Caco-2 (cell line): ENCODE measurements at regions not wholly inside any gene's neighbourhood (a gene's known extent, or its start where the extent isn't known, plus 50 kb on each side); places are given as distances from the start of the nearest gene placed in this dataset.

Experiments used
- BruUV-seq: library from RNA; stranded (reverse); fragments of 400-500 nt; replicated peaks from 2 replicates; lab custom pipeline; 2021; lab: Mats Ljungman, UMichigan
- CTCF ChIA-PET: fragments of 300-600 bp; sonication (Branson Sonifier 250); formaldehyde crosslinking; loops from one replicate; lab custom pipeline; 2022; ENCODE audit warnings: antibody characterized with exemption; lab: Charles Lee
- POLR2A ChIA-PET: fragments of 300-600 bp; sonication (Branson Sonifier 250); formaldehyde crosslinking; loops from one replicate; lab custom pipeline; 2022; ENCODE audit warnings: antibody characterized with exemption; lab: Charles Lee
- DNase-seq, 2 experiments: peaks; one replicate each; pipeline versions ENCODE4 v3.0.0 to v3.0.0-alpha.2; 2020 to 2022
- H3K27me3 ChIP-seq: replicated peaks from 2 replicates; pipeline ENCODE4 v1.6.0; 2011; ENCODE audit warnings: low read length; ENCODE audit not compliant: control insufficient read depth, insufficient read depth
- H3K36me3 ChIP-seq: 2 replicates; pipeline ENCODE4 v1.5.1; 2011; ENCODE audit warnings: low read length; ENCODE audit not compliant: control insufficient read depth, insufficient read depth
- H3K4me1 ChIP-seq: fragments of 250-450 bp; sonication (Bioruptor Pico); 2 replicates; pipeline ENCODE4 v1.5.1; 2020; ENCODE audit warnings: mild to moderate bottlenecking
- H3K4me3 ChIP-seq: 2 replicates; pipeline ENCODE4 v1.5.1; 2011; ENCODE audit warnings: low read depth, mild to moderate bottlenecking, control low read depth, low read length
- H3K9me3 ChIP-seq: fragments of 250-450 bp; sonication (Bioruptor Pico); 2 replicates; pipeline ENCODE4 v1.5.1; 2020; ENCODE audit warnings: mild to moderate bottlenecking, moderate library complexity
- H3K27ac Mint-ChIP-seq: one replicate; pipeline ENCODE4 v1.8.0; 2022; ENCODE audit warnings: mixed read lengths; ENCODE audit not compliant: unreplicated experiment
- H3K27me3 Mint-ChIP-seq: one replicate; pipeline ENCODE4 v1.8.0; 2022; ENCODE audit warnings: mixed read lengths; ENCODE audit not compliant: insufficient read depth, unreplicated experiment
- H3K36me3 Mint-ChIP-seq: one replicate; pipeline ENCODE4 v1.8.0; 2022; ENCODE audit warnings: mild to moderate bottlenecking, mixed read lengths; ENCODE audit not compliant: insufficient read depth, unreplicated experiment
- H3K4me1 Mint-ChIP-seq: one replicate; pipeline ENCODE4 v1.8.0; 2022; ENCODE audit warnings: low read depth, mixed read lengths; ENCODE audit not compliant: unreplicated experiment
- H3K4me3 Mint-ChIP-seq: one replicate; pipeline ENCODE4 v1.8.0; 2022; ENCODE audit warnings: mild to moderate bottlenecking, moderate library complexity, mixed read lengths; ENCODE audit not compliant: unreplicated experiment
- H3K9me3 Mint-ChIP-seq: one replicate; pipeline ENCODE4 v1.8.0; 2022; ENCODE audit warnings: mixed read lengths; ENCODE audit not compliant: unreplicated experiment
- intact Hi-C: fragments of 100-400 bp; cut with micrococcal nuclease; formaldehyde crosslinking; loops from one replicate; pipeline ENCODE4 v1.10.0; 2022; ENCODE audit not compliant: unreplicated experiment
- TF ChIP-seq, protein P1 (sequence below), 2 experiments: fragments of 200-600 bp in 1 of 2; IDR thresholded peaks; 1 replicate in 1 of 2; 2 replicates in 1 of 2; pipeline versions ENCODE4 v1.5.1 to v1.8.0; 2011 to 2022; ENCODE audit warnings: antibody characterized with exemption in 1 of 2, control low read depth in 1 of 2, inconsistent platforms in 1 of 2, low read depth in 1 of 2, low read length in 1 of 2, mild to moderate bottlenecking in 1 of 2, moderate library complexity in 1 of 2; ENCODE audit not compliant: insufficient read depth in 1 of 2, severe bottlenecking in 1 of 2, unreplicated experiment in 1 of 2

DNA sequence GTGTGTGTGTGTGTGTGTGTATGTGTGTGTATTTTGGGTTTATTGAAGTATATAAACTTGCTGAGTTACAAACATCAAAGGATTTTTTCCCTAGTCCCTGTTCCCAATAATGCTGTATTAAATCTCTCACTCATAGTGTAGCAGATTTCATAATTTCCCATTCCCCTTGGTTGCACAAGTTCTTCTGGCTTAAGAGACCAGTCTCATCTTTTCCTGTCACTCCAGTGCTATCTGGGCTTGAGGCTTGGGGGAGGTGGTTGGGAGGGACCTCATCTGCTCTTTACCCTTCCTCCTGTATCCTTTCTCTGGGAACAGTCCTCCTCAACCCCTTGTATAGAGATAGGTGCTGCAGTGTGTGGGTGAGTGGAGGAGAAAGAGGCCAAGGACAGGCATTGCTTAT lies 285.4 kb upstream of the BOD1L1 start:
- TF ChIP-seq, protein P1, sequence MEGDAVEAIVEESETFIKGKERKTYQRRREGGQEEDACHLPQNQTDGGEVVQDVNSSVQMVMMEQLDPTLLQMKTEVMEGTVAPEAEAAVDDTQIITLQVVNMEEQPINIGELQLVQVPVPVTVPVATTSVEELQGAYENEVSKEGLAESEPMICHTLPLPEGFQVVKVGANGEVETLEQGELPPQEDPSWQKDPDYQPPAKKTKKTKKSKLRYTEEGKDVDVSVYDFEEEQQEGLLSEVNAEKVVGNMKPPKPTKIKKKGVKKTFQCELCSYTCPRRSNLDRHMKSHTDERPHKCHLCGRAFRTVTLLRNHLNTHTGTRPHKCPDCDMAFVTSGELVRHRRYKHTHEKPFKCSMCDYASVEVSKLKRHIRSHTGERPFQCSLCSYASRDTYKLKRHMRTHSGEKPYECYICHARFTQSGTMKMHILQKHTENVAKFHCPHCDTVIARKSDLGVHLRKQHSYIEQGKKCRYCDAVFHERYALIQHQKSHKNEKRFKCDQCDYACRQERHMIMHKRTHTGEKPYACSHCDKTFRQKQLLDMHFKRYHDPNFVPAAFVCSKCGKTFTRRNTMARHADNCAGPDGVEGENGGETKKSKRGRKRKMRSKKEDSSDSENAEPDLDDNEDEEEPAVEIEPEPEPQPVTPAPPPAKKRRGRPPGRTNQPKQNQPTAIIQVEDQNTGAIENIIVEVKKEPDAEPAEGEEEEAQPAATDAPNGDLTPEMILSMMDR (IDR thresholded peaks at IDR 0.05; ENCODE audit: insufficient read depth in 1 of 2, low read depth in 1 of 2, low read length in 1 of 2, severe bottlenecking in 1 of 2, unreplicated experiment in 1 of 2): no peak
- Mint-ChIP-seq H3K27me3 (no peaks in the 10 kb centered on the region), H3K4me1 (peaks cover 14% of the 10 kb centered on the region), H3K4me3 (no peak overlapping the region), H3K36me3 (no peaks in the 10 kb centered on the region), H3K9me3 (peaks cover 10% of the 10 kb centered on the region), H3K27ac (peak overlapping the region; percentile 71)
- Histone ChIP-seq H3K27me3 (no peaks in the 10 kb centered on the region), H3K4me3 (no peak overlapping the region), H3K9me3 (no peaks in the 10 kb centered on the region), H3K4me1 (peaks cover 28% of the 10 kb centered on the region), H3K36me3 (no peaks in the 10 kb centered on the region; the same call in 1 of the 2 replicates)
- peak in 1 of 2 experiments; percentile 18 for DNase-seq
- CTCF ChIA-PET: no interaction called here
- intact Hi-C loops: loop anchor here (2.0 kb wide), 1 partner anchor 78 kb away; no protein-coding TSS in a partner anchor
- BruUV-seq: no TSS peak
- POLR2A ChIA-PET: no interaction called here

DNA sequence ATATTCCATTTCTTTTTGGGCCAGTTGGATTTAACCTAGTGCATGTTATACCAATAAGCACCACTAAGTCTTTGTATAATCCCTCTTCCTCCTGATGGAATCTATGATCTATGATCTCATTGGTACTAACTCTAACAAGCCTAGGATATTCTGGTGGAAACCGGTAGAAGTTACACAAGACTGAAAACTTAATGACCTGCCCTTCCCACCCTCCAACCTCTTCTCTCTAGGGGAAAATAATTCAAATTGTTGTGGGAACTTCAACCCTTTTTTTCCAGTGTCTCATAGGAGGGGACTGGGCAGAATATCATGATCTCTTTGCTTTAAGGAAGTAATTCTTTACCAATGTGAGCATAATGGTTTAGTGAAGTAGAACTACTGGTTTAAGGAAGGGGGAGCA lies 289.5 kb upstream of the BOD1L1 start:
- no peaks in the 10 kb centered on the region for H3K9me3 ChIP-seq
- Mint-ChIP-seq H3K9me3 (peaks cover 17% of the 10 kb centered on the region), H3K36me3 (peaks cover 6% of the 10 kb centered on the region), H3K4me1 (peaks cover 21% of the 10 kb centered on the region), H3K27ac (no peak overlapping the region), H3K4me3 (no peak overlapping the region), H3K27me3 (no peaks in the 10 kb centered on the region)
- no peak overlapping the region for H3K4me3 ChIP-seq
- no TSS peak for BruUV-seq
- DNase-seq: no peak
- intact Hi-C loops: no loop called here
- ChIA-PET CTCF (no interaction called here), POLR2A (interaction anchor here (0.6 kb wide), 1 partner anchor 20 kb away, joined by 3 read pairs; no protein-coding TSS in a partner anchor)
- H3K4me1 ChIP-seq: peaks cover 28% of the 10 kb centered on the region
- TF ChIP-seq, protein P1 (IDR thresholded peaks at IDR 0.05; ENCODE audit: insufficient read depth in 1 of 2, low read depth in 1 of 2, low read length in 1 of 2, severe bottlenecking in 1 of 2, unreplicated experiment in 1 of 2): no peak
- H3K36me3 ChIP-seq: no peaks in the 10 kb centered on the region
- H3K27me3 ChIP-seq: no peaks in the 10 kb centered on the region

DNA sequence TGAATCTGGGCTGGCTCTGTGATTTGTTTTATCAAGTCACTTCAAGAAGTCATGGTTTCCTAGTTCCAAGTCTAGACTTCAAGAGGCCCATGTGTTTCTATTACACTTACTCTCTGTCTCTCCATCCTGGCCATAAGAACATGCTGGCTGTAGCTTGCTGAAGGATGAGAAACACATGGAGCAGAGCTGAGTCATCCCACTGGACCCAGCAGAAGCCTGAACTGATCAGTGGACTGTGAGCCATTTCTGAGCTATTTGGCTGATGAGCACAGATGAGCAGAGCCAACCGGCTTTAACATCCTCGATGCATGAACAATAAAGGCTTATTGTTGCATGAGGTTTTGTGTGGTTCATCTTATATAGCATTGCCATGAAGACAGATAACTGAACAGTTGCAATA lies 290.6 kb upstream of the BOD1L1 start:
- Histone ChIP-seq H3K4me3 (no peak overlapping the region), H3K36me3 (no peaks in the 10 kb centered on the region), H3K4me1 (peaks cover 17% of the 10 kb centered on the region), H3K27me3 (no peaks in the 10 kb centered on the region), H3K9me3 (no peaks in the 10 kb centered on the region)
- no TSS peak for BruUV-seq
- TF ChIP-seq, protein P1 (IDR thresholded peaks at IDR 0.05; ENCODE audit: insufficient read depth in 1 of 2, low read depth in 1 of 2, low read length in 1 of 2, severe bottlenecking in 1 of 2, unreplicated experiment in 1 of 2): no peak
- ChIA-PET POLR2A (no interaction called here), CTCF (no interaction called here)
- Mint-ChIP-seq H3K36me3 (peaks cover 6% of the 10 kb centered on the region), H3K9me3 (peaks cover 17% of the 10 kb centered on the region), H3K4me3 (no peak overlapping the region), H3K27ac (no peak overlapping the region), H3K27me3 (no peaks in the 10 kb centered on the region), H3K4me1 (peaks cover 11% of the 10 kb centered on the region)
- intact Hi-C loops: no loop called here
- no peak for DNase-seq
